HG02973 (cell line): ENCODE measurements at regions not wholly inside any gene's neighbourhood (a gene's known extent, or its start where the extent isn't known, plus 50 kb on each side); places are given as distances from the start of the nearest gene placed in this dataset.
"Not testable (repeated sequence)": the region's sequence is repeated elsewhere in the genome, so short reads cannot be mapped to it uniquely, and the experiment has no call there.

ENCODE experiments used
- ATAC-seq: cut with Tn5 transposase; IDR thresholded peaks from one replicate; pipeline ENCODE4 v1.9.1; 2021; ENCODE audit warnings: moderate library complexity; ENCODE audit not compliant: unreplicated experiment

- ATAC-seq = no peak
These were observed 150.2 kb upstream of the EEA1 start for GRCh38 chr12:93079271-93079670.

- ATAC-seq = no peak
These were observed 150.9 kb upstream of the EEA1 start for GRCh38 chr12:93079976-93080375.

DNA sequence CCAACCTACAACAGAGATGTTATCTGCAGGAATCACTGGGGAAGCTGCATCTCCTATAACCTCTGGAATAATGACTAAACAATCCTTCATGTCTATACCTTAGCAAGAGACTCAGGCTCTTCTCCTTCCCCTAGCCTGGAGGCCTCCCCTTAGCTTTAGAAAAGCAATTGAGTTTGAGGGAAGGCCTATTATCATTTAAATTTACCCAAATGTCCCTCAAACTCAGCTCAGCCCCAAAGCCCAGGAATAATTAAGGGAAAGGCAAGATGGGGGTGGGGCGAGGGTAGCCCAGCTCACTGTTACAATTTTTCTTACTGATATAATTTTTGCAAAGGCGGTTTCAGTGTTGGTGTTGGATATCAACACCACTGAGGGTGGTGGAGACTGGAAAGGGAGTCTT lies 151.4 kb upstream of the EEA1 start:
- no peak for ATAC-seq

DNA sequence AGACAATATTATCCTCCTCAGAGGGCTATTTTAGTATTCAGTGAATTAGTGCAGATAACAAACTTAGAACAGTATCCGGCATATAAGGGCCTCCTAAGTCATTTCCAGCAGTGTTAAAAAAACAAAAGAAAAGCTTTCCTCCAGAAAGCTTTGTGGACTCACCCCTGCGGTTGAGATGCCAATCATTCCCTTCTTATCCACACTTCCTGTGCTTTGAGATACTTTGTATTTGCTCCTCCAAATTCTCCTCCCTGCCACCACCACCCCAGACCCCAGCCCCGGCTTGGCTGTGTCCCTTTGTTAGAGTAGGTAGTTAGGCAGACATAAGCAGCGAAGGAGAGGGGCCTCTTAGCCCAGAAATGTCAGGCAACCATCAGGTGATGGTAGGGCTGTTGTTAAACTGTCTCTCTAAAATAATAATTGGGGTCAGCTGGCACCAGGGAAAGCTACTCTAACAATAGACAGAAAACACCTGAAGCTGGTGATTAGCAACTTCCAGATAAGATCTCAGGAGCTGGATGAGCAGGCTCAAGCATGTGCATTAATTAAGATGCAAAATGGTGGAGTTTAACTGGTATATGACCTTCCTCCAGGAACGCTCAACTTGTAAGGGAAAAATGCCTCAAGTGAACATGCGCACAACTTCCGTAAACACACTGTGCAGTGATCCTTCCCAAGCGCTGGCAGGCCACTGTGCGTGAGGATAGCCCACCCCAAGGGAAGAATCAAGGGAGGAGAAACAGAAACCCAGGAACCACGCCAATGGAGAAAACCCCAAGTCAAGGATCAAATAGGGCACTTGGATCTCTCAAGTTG lies 152.1 kb upstream of the EEA1 start:
- ATAC-seq = no peak

- no peak for ATAC-seq
These were observed 152.7 kb upstream of the EEA1 start for GRCh38 chr12:93081810-93082165.

GRCh38 chr12:93085383-93086287 lies 156.5 kb upstream of the EEA1 start:
- ATAC-seq = no peak

DNA sequence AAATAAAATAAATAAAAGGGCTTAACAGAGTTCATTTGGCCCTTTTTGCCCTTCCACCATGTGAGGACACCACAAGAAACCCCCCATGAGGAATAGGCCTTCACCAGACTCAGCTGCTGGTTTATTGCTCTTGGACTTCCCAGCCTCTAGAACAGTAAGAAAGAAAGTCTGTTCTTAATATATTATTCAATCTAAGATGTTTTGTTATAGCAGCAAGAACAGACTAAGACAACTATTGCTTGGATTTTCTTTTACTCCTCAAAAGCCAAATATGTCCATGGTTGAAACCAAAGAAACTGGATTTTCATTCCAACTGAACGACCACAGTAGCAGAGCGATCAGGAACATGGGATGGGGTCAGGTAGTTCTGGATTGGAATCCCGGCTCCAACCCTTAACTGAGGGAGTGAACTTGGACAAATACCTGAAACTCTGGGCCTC lies 157.2 kb upstream of the EEA1 start:
- ATAC-seq = no peak

GRCh38 chr12:93087840-93088610 lies 158.9 kb upstream of the EEA1 start:
- no peak for ATAC-seq

- no peak for ATAC-seq
These were observed 160.9 kb upstream of the EEA1 start for GRCh38 chr12:93089805-93090569.

GRCh38 chr12:93090731-93091172 lies 161.7 kb upstream of the EEA1 start:
- no peak for ATAC-seq

- ATAC-seq = no peak
These were observed 163.0 kb upstream of the EEA1 start for GRCh38 chr12:93091886-93092648.

- no peak for ATAC-seq
These were observed 163.5 kb upstream of the EEA1 start for GRCh38 chr12:93092649-93092945.

GRCh38 chr12:93093243-93093642 lies 164.1 kb upstream of the EEA1 start:
- no peak for ATAC-seq

DNA sequence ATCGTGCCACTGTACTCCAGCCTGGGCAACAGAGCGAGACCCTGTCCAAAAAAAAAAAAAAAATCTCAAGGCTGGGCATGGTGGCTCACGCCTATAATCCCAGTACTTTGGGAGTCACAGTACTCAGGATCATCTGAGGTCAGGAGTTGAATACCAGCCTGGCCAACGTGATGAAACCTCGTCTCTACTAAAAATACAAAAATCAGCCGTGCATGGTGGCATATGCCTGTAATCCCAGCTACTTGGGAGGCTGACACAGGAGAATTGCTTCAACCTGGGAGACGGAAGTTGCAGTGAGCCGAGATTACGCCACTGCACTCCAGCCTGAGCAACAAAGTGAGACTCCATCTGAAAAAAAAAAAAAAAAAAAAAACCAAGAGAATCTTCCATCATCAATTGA lies 165.1 kb upstream of the EEA1 start:
- not testable (repeated sequence) for ATAC-seq

DNA sequence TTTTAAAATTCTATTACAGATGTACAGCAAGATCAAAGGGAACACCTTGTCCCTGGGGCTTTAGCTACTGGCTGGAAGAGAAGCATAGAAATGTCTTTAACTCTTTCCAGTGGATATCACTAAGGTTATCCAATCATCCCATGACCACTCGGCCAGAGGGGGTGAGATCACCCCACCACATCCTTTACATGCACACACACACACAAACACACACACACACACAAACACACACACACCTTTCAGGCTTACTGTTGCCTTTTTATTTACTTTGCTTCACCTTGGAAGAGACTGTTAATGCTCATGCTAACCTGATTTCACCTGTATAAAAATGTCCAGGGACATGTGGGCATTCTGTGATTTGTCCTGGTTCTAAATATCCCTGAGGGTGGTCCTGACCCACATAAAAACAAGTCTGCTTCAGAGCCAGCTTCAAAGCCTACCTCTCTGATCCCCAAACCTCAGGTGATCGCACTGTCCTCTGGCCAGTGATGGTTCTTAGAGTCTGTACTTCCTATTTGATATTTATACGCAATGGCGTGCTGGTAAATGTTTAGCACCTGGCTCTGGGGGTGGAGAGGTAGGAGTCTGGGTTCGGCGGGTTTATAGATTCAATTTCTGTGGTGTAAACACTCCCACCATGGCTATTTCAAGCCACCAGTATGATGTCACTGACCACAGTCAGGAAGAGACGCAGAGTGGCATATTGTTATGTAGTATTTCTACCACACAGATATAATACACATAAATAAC lies 166.1 kb upstream of the EEA1 start:
- peak; percentile 86 for ATAC-seq

GRCh38 chr12:93097417-93097816 lies 168.3 kb upstream of the EEA1 start:
- ATAC-seq = no peak

GRCh38 chr12:93098077-93098476 lies 169.0 kb upstream of the EEA1 start:
- no peak for ATAC-seq

DNA sequence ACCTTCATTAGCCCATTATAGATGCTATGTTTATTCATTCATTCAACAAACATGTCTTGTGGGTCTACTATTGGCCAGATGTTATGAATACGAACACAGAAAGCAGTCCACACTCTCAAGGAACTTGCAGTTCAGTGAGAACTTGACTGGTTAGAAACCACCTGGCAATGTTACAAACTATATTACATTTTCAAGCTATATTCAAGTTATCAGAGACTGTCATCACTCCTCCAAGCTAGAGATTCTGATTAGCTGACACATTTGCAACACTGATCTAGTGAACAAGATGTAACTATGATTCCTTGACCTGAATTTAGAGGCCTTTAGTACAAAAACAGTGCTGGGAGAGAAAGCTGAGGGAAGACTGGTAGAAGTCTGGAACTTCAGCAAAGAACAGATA lies 170.7 kb upstream of the EEA1 start:
- no peak for ATAC-seq

DNA sequence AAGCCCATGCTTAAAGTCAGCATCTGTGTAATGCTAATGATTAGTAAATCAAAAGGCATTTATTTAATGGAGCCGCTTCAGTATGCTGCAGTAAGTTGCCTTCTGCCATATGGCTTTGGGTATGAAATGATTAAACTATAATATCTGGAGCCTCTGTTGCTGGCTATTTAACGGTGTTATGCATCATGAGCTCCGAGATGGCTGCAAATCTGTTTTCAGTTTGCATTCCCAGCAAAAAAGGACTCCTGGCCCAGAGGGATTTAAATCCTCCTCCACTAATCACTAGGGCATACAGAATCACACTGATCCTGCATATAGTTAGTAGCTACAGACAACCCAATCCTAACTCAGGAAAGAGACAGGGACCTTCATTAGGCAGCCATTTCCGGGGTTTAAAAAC lies 171.5 kb upstream of the EEA1 start:
- ATAC-seq = no peak
